HG03432 (cell line): ENCODE measurements at regions not wholly inside any gene's neighbourhood (a gene's known extent, or its start where the extent isn't known, plus 50 kb on each side); places are given as distances from the start of the nearest gene placed in this dataset.

Source experiments
- ATAC-seq: cut with Tn5 transposase; IDR thresholded peaks from one replicate; pipeline ENCODE4 v1.9.1; 2021; ENCODE audit warnings: mild to moderate bottlenecking, moderate library complexity; ENCODE audit not compliant: unreplicated experiment

DNA sequence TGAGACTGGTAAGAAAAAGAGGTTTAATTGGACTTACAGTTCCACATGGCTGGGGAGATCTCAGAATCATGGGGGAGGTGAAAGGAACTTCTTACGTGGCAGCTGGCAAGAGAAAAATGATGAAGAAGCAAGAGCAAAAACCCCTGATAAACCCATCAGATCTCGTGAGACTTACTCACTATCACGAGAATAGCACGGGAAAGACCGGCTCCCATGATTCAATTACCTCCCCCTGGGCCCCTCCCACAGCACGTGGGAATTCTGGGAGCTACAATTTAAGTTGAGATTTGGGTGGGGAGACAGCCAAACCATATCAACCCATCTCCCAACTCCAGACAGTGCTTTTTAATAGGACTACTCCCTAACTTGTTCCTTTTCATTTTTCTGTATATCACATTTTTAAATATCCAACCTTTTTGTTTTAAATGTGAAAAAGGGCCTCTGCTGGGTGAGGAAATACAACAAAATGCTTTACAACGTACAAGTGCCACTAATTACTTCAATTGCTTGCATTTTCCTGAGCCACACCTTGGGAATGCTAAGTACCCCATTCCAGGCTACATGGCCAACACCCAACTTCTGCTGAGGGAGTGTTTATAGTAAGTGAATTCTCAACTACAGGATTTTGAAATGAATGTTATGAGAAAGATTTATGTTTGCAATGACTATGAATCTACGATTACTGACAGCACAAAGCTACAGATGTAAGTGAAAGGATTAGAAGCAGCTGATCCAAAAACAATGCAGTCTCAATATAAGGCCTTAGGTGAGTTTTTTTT lies 294.1 kb upstream of the CD180 start:
- ATAC-seq: no peak

DNA sequence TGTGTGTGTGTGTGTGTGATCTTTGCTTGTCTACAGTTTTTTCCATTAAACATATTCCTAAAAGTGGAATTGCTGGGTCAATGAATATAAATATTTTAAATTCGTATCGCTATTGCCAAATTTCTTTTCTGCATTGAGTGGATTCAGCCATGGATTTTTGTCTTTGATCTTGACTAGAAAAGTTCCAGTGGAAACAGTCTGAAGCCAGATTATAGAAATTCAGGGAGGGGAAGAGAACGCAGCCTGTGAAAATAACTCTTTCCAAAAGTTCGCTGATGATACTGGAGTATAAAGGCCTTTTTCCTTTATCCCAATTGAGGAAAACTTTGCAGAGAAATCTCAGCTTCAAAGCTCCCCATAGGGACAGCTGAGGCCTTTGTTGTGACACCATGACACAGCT lies 292.3 kb upstream of the CD180 start:
- ATAC-seq: no peak

DNA sequence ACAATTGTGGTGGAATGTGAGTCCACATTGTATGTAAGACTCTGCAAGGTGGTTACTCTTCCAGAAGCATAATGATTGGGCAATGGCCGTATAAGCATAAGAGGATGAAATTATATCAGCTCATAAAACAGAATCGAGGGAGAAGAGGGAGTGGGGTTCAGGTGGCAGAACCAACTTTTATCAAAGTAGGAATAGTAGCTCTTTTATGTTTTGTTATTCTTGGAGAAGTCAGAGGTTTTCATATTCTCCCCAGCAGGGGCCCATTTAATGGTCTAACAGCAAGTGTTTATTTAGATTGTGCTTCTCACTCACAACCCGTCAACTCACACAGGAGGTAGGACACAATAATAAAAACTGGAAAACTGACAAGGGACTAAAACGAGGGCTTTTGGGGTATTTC lies 291.3 kb upstream of the CD180 start:
- no peak for ATAC-seq

DNA sequence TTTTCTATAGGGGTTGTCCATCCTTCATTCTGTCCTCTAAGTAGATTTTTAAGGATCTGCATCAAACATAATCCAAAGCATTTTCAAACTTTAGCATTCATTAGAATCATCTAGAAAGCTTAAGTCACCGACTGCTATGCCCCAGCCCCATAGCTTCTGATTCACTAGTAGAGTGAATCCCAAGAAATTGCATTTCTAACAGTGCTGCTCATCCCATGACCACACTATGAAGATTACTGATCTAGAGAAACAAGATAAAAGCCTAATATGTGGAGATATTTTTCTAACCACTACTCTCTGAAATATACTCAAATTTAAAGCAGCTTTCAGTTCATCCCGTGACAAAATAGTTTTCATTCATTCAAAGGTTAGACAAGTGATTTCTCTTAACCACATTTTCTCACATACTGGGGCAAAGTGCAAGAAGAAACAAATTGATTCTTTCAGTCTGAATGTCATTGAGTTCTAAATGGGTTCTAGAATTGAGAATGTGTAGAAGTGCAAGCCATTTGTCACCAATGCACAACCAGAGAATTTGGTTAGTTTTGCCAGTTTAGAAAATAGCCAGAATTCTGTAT lies 286.9 kb upstream of the CD180 start:
- no peak for ATAC-seq

DNA sequence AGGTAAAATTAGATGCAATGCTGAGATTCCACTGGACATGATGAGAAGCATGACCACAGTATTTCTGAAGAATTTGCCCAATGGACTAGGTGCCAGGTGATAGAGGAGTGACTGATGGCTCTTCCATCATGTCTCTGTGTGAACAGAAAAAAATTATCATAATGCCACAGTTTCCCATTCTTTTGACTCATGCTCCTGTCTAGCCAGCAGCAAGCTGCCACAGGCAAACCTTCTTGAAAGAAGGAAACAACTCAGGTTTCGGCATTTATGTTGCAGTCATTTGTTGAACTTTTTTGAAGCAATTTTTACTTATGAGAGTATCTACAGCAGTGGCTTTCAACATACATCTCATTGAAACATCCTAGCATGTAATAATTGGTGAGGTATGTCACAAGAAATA lies 284.8 kb upstream of the CD180 start:
- no peak for ATAC-seq

DNA sequence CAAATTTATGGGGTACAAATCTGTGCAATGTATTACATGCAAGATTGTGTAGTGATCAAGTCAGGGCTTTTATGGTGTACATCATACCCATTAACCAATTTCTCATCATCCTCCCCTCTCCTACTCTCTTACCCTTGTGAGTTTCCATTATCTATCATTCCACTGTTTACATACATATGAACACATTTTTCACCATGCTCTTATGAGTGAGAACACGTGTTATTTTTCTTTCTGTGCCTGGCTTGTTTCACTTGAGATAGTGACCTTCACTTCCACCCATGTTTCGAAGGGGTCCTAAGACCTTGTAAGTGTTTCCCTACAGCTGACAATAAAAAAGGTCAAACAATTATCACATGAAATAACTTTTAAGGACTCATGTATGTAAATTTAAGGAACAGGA lies 281.7 kb upstream of the CD180 start:
- ATAC-seq: no peak

DNA sequence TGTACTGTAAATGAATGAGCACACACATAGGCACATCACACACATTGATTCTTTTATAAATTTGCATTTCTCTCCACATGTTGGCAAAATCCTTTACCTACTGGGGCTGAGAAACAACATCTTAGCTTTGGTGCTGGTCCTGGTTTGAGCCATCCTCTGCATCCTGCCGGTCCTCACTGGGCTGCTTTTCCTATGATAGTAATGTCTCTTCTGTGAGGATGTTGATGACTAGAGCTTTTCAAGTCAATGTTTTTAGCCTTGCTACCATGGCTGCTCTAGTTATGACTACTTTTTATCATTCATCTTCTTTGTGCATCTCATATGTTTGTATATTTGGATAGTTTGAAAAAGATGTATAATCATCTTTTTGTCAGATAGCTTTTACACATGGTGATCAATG lies 280.4 kb upstream of the CD180 start:
- ATAC-seq: no peak

DNA sequence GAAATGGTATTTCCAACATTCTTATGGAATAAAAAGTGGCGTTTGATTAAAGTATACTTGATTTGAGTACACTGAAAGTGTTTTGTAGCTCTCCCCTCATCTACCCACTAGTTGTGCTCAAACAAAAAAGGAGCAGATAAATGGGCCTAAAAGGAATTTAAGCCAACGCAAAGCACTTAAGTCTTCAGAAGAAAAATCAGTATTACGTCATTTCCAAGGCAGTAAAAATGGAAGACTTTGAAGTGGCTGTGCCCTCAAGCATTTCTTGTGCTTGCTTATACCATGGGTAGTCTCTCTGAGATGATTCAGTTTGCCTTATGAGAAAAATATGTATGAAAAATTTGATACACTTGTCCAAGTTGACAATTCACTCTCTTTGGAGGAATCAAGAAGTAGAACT lies 279.9 kb upstream of the CD180 start:
- no peak for ATAC-seq

DNA sequence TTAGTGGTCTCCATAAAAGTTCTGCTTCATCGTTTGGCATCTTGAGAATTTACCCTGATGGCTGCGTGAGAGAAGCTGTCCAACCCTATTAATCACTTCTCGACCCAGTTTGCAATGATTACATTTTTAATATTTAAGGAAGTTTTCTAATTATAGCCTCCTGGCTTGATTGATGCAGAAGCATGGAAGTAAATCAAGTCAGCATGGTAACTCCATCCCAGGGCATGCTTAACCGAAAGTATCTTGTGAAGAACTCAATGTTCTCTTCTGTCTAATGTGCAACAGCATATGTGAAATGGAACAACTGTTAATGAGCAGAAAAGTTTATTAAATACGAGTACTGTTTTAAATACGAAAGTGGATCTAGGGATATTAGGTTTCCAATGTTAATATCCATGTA lies 278.9 kb upstream of the CD180 start:
- ATAC-seq: no peak

DNA sequence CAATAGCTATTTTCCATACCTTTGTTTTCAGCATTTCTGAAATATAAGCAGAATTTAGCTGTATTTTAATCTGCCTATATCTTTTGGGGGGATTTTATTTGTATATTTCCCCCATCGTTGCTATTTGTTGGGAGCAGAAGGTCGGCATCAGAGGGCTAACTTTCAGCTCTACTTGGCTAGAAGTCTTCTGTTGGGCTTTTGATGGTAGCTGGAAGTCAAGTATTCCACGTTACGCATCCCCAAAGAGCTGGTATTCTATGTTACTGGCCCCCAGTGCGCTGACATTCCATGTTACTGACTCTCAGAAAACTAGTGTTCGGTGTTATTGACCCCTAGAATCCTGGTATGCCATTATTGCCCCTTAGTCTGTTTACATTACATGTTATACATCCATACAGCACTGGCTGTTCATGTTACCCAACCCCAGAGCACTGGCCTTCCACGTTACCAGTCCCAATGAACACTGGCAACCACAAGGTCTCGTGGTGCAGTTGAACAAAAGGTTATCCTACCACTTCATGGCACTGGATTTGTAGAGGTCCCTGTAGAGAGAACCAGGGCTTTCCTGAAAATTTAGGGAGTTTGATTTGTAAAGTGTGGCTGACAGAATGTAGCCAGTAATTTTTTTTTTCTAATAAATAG lies 278.1 kb upstream of the CD180 start:
- no peak for ATAC-seq

DNA sequence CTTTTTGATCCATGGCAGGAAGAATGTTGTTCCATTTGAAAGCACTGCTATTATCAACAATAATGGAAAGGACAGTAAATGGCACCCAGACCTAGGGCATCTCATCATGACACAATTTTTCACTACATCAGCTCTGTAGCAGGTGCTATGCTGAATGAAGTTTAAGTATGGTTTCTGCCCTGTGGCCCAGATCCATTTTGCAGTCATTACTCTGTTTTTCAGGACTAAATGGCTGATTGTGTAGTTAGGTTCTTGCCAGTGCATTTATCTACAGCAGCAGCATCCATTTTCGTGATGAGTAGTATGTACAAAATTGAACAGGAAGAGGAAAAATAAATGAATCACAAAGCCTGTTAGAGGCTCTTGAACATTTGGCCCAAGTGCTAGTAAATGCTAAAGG lies 270.5 kb upstream of the CD180 start:
- ATAC-seq: no peak

DNA sequence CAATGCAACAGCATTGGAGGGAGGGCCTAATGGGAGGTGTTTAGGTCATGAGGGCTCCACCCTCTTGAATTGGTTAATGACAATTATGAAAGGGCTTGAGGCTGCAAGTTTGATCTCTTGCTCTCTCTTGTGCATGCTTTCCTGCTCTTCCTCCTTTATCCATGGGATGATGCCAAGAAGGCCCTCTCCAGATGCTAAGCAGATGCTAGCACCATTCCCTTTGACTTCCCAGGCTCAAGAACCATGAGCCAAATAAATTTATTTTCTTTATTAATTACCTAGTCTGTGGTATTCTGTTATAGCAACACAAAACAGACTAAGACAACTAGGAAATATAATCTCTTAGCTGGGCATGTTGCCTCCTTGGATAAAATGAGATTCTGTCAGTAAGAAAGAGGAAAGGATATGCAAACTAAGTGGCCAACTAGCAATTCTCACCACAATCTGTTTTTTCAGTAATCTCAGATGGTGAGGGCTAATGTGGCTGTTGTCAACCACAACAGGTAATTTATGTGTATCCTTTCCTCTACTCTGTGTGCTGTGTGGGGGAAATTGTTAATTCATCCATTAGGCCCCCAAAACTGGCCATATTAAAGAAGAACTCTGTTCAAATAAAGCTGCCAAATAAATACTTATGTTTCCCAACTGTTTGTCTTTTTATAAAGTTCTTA lies 269.1 kb upstream of the CD180 start:
- peak; percentile 59 for ATAC-seq

DNA sequence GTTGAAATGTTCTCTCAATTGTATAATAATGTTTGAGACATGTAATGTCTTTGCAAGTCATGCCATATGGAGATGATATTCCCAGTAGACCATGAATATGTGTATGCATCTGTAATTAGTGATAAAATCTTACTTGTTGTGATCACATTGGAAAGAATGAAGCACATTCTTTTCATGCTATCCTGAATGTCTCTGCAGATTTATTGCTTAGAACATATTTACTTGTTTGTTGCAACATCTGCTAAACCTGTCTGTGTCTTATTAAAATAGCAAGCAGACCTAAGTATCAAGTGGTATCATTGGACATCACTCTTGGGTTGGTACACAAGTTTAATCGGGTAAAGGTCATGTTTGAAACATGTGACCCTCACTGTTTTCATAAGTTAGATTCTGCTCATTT lies 265.5 kb upstream of the CD180 start:
- no peak for ATAC-seq

DNA sequence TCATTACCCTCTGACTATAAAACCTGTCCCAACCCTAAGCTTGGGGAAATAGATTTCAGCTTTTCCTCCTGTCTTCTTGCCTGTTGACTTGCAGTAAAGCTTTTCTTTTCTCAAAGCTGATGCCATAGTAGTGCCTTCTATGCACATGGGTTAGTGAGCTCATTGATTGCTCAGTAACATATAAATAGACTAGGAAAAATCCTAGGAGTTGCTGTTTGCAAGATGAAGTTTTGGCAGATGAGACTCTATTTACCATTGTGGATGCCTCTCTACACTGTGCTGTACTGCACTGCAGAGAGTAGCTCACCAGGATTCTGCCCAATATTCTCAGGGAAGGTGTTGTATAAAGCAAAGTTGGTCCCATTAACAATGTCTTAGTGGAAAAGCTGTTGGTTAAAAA lies 262.7 kb upstream of the CD180 start:
- no peak for ATAC-seq

DNA sequence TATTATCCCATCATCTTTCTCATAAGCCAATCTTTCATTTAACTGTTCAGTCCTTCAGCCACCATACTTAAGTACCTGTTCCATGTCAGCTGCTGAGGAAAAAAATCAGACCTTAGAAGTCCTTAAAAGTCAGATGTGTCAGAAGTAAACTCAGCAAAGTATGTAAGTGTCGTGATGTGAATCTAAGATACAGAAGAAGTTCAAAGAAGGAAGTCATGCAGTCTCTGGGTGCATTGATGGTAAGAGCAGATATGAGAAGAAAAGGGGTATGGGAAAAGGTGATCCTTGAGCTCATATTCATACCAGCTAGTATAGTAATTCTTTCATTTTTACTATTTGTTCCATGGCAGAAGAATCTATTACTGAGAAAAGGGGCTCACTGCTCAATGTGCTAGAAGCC lies 259.4 kb upstream of the CD180 start:
- no peak for ATAC-seq

DNA sequence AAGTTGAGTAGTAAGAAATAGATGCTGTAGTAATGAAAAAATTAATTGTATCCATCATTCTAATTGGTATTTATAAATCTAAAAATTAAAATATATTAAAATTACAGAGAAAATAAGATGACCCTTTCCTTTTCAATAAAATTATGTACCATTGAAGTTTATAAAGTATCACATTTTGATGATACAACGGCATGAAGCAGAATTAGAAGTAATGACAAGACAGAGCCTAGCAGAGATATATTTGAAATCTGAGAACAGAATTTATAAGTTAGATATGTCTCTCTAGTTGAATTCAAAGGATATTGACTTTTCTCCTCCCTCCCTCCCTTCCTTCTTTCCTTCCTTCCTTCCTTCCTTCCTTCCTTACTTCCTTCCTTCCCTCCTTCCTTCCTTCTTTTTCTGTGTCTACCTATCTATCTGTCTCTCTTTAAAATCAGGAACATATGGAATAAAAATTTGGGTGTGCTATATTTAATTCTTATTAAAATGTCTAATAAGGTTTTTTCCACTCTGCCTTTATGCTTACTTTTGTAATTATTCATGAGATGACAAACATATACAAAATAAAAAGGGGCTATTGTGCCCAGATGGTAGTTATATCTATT lies 258.5 kb upstream of the CD180 start:
- ATAC-seq: no peak

DNA sequence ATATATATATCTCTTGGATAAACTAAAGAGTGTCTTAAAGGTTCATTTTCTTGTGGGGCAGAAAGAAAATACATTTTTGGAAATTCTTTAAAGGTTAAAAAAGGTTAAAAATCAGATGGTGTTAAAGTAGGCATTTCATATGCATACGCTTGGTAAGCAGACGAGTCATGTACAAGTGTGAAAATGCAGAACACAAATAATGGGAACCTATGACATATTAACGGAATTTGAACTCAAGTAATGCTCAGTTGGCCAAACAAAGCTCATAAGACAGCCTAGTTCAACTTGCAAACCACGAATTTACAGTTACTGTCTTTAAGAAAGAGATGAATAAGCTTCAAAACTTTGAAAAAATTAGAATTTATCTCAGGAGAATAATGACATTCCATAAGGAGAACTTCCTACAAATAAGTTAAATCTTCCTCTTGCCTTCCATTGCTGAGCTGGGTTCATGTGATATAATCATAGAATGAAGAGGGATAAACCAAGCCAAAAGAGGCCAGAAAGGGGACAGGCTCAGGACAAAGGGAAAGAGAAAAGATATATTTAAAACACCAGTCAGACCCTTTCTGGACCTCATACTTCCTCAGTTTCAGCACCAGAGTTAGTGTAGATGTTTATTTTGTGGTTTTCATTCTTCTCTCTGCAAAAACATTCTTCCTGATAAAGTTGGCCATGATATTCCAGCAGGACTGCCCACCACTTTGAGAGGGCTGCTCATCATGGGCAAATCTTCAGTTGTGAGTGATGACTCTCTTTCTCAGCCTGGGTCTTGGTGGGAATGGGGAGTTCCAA lies 256.7 kb upstream of the CD180 start:
- ATAC-seq: no peak

DNA sequence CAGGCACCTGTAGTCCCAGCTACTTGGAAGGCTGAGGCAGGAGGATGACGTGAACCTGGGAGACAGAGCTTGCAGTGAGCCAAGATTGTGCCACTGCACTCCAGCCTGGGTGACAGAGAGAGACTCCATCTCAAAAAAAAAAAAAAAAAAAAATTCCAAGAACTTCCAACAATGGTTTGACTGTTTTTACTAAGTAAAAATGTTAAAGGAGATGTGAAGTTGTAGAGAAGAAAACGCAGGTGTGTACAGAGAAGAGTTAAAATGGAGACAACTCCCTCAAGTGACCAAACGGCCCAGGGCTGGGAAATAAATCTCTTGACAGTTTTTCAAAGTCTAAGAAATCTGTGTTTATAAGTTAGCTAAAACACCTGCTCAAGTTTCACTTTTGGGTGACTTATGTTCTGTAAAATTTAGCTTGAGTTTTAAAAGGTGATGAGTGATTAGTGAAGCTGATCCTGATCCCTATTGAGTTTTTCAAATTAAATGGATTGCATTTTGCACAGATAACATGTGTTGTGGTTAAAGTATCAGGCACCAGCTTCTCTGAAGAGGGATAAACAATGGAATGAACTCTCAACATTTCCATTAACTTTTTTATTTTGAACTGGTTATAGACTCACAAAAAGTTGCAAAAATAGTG lies 255.2 kb upstream of the CD180 start:
- ATAC-seq: no peak

DNA sequence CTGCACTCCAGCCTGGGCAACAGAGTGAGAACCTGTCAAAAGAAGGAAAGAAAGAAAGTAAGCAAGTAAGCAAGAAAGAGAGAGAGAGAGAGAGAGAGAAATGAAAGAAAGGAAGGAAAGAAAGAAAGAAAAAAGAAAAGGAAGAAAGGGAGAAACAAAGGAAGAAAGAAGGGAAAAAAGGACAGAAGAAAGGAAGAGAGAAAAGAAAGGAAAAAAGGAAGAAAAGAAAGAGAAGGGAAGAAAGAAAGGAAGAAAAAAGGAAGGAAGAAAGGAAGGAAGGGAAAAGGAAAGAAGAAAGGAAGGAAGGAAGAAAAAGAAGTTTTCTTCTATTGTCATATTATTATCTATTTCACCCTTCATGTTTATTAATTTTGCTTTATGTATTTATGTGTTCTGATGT lies 251.1 kb upstream of the CD180 start:
- ATAC-seq: no peak
